Suprapubic skin (tissue), 4 donors: ENCODE measurements at regions not wholly inside any gene's neighbourhood (a gene's known extent, or its start where the extent isn't known, plus 50 kb on each side); places are given as distances from the start of the nearest gene placed in this dataset.

Experiments
- CTCF ChIP-seq, 2 donors: fragments of 200-600 bp in 1 of 2; fragments of 450-650 bp in 1 of 2; sonication (generic) in 1 of 2; IDR thresholded peaks; one replicate each; pipeline ENCODE4 v1.5.1; 2016 to 2019; ENCODE audit warnings: antibody characterized with exemption in 2 of 2, mild to moderate bottlenecking in 1 of 2, moderate library complexity in 1 of 2
- EP300 ChIP-seq: sonication (generic); formaldehyde crosslinking; IDR thresholded peaks from one replicate; pipeline ENCODE4 v1.6.1; 2017; ENCODE audit warnings: antibody characterized with exemption
- POLR2A ChIP-seq, 2 donors: fragments of 450-650 bp; IDR thresholded peaks; one replicate each; pipeline ENCODE4 v1.6.1; 2017; ENCODE audit warnings: antibody characterized with exemption in 2 of 2, mild to moderate bottlenecking in 2 of 2, moderate library complexity in 2 of 2
- POLR2AphosphoS5 ChIP-seq, 3 donors: sonication (generic); formaldehyde crosslinking; IDR thresholded peaks; one replicate each; pipeline ENCODE4 v1.6.1; 2017; ENCODE audit warnings: antibody characterized with exemption in 3 of 3

GRCh38 chr12:97921979-97922722, 459.5 kb downstream of the RMST start:
- TF ChIP-seq CTCF (IDR thresholded peaks at IDR 0.05) (no peak), POLR2AphosphoS5 (IDR thresholded peaks at IDR 0.05) (no peak), EP300 (no peak), POLR2A (IDR thresholded peaks at IDR 0.05) (no peak)
